Lung (tissue), 11 donors: ENCODE measurements at regions not wholly inside any gene's neighbourhood (a gene's known extent, or its start where the extent isn't known, plus 50 kb on each side); places are given as distances from the start of the nearest gene placed in this dataset.
A peak's percentile ranks its signal among the peaks of the same experiment; 100 is the strongest.

ENCODE experiments used
- ATAC-seq: fragments of 200-7000 bp; cut with Tn5 transposase; one replicate; pipeline ENCODE4 v1.9.1; 2020; ENCODE audit warnings: moderate number of reproducible peaks; ENCODE audit not compliant: insufficient read depth, low FRiP score
- DNase-seq, 3 donors: peaks; one replicate each; pipeline ENCODE4 v3.0.0-alpha.2; 2013 to 2017
- H3K27ac ChIP-seq, 2 donors: one replicate each; pipeline ENCODE4 v1.5.1; 2013; ENCODE audit warnings: mild to moderate bottlenecking in 2 of 2, moderate library complexity in 2 of 2, control low read depth in 1 of 2, inconsistent platforms in 1 of 2, low read depth in 1 of 2, low read length in 1 of 2
- H3K27me3 ChIP-seq, 3 donors: one replicate each; pipeline ENCODE4 v1.5.1; 2013; ENCODE audit warnings: low read length in 2 of 3; ENCODE audit not compliant: control insufficient read depth in 3 of 3, insufficient read depth in 3 of 3
- H3K36me3 ChIP-seq, 4 donors: one replicate each; pipeline ENCODE4 v1.5.1; 2013; ENCODE audit warnings: low read length in 4 of 4, mild to moderate bottlenecking in 1 of 4, moderate library complexity in 1 of 4; ENCODE audit not compliant: control insufficient read depth in 4 of 4, insufficient read depth in 4 of 4
- H3K4me1 ChIP-seq, 5 donors: one replicate each; pipeline ENCODE4 v1.5.1; 2013; ENCODE audit warnings: low read length in 5 of 5, mild to moderate bottlenecking in 2 of 5, moderate library complexity in 1 of 5; ENCODE audit not compliant: control insufficient read depth in 5 of 5, insufficient read depth in 5 of 5
- H3K4me3 ChIP-seq: one replicate; pipeline ENCODE4 v1.5.1; 2013; ENCODE audit warnings: mild to moderate bottlenecking, control low read depth, moderate library complexity
- H3K9ac ChIP-seq, 2 donors: one replicate each; pipeline ENCODE4 v1.5.1; 2013; ENCODE audit warnings: low read length in 2 of 2, control low read depth in 1 of 2; ENCODE audit not compliant: insufficient read depth in 1 of 2
- H3K9me3 ChIP-seq, 4 donors: one replicate each; pipeline ENCODE4 v1.5.1; 2013; ENCODE audit warnings: low read length in 3 of 4, mild to moderate bottlenecking in 1 of 4, moderate library complexity in 1 of 4; ENCODE audit not compliant: control insufficient read depth in 4 of 4, insufficient read depth in 3 of 4
- WGBS, 2 donors: extraction: QIAGEN DNeasy Blood & Tissue Kit; methylation state at CpG; one replicate each; pipeline ENCODE4 v1.1.7; 2013; 5-methylcytosine and 5-hydroxymethylcytosine counted together
- TF ChIP-seq, protein P1 (sequence below): IDR thresholded peaks from 2 replicates; pipeline ENCODE4 v1.5.1; 2012; ENCODE audit warnings: mild to moderate bottlenecking; ENCODE audit errors: control extremely low read depth, extremely low read depth
- donor health status: control.
- donor health status: control.
- donor health status: Bipolar disorder and iron deficiency.
- donor health status: healthy.
- donor health status: DM: yes; HTN: yes; CAD: no.

DNA sequence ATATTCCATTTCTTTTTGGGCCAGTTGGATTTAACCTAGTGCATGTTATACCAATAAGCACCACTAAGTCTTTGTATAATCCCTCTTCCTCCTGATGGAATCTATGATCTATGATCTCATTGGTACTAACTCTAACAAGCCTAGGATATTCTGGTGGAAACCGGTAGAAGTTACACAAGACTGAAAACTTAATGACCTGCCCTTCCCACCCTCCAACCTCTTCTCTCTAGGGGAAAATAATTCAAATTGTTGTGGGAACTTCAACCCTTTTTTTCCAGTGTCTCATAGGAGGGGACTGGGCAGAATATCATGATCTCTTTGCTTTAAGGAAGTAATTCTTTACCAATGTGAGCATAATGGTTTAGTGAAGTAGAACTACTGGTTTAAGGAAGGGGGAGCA lies 289.5 kb upstream of the BOD1L1 start:
- H3K27me3 ChIP-seq: no peaks in the 10 kb centered on the region
- DNase-seq (no peak), ATAC-seq (no peak)
- no peak overlapping the region for H3K27ac ChIP-seq
- TF ChIP-seq, protein P1, sequence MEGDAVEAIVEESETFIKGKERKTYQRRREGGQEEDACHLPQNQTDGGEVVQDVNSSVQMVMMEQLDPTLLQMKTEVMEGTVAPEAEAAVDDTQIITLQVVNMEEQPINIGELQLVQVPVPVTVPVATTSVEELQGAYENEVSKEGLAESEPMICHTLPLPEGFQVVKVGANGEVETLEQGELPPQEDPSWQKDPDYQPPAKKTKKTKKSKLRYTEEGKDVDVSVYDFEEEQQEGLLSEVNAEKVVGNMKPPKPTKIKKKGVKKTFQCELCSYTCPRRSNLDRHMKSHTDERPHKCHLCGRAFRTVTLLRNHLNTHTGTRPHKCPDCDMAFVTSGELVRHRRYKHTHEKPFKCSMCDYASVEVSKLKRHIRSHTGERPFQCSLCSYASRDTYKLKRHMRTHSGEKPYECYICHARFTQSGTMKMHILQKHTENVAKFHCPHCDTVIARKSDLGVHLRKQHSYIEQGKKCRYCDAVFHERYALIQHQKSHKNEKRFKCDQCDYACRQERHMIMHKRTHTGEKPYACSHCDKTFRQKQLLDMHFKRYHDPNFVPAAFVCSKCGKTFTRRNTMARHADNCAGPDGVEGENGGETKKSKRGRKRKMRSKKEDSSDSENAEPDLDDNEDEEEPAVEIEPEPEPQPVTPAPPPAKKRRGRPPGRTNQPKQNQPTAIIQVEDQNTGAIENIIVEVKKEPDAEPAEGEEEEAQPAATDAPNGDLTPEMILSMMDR: no peak
- no peaks in the 10 kb centered on the region for H3K36me3 ChIP-seq
- peaks cover 0 to 4% (median 0%) of the 10 kb centered on the region in 5 donors for H3K4me1 ChIP-seq
- no peak overlapping the region for H3K4me3 ChIP-seq
- 58 to 75% methylated on average over 1 of the region's 1 CpG for WGBS, 2 donors
- H3K9ac ChIP-seq: no peak overlapping the region
- H3K9me3 ChIP-seq: no peaks in the 10 kb centered on the region

DNA sequence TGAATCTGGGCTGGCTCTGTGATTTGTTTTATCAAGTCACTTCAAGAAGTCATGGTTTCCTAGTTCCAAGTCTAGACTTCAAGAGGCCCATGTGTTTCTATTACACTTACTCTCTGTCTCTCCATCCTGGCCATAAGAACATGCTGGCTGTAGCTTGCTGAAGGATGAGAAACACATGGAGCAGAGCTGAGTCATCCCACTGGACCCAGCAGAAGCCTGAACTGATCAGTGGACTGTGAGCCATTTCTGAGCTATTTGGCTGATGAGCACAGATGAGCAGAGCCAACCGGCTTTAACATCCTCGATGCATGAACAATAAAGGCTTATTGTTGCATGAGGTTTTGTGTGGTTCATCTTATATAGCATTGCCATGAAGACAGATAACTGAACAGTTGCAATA lies 290.6 kb upstream of the BOD1L1 start:
- Histone ChIP-seq H3K36me3 (no peaks in the 10 kb centered on the region), H3K9me3 (no peaks in the 10 kb centered on the region), H3K27me3 (no peaks in the 10 kb centered on the region), H3K27ac (no peak overlapping the region), H3K4me1 (peaks cover 0 to 2% (median 0%) of the 10 kb centered on the region in 5 donors), H3K9ac (no peak overlapping the region), H3K4me3 (no peak overlapping the region)
- WGBS, 2 donors: 82 to 96% methylated on average over 2 of the region's 2 CpGs
- ATAC-seq (peak; percentile 58), DNase-seq (peak in 1 of 3 donors; percentile 37)
- TF ChIP-seq, protein P1: no peak

DNA sequence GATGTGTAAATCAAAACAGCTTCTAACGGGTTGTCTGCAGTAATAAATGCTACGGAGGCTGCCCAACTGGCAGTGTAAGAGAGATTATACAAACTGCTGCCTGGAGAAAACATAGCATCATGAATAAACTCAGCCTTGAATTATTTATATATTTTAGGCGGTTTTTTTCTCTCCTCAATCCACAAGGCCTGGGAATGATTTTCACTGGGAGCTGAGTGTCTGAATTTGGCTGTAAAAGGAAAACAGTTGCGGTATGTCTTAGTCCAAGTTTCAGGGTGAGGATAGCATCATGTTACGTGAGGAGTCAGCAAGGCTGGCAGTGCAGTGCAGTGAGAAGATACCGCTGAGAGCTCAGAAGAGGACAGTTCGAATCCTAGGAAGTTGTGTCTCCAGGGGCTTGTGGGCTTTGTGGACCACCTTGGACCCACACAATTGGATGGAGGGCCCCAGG lies 291.5 kb upstream of the BOD1L1 start:
- Histone ChIP-seq H3K4me3 (no peak overlapping the region), H3K4me1 (peaks cover 0 to 2% (median 0%) of the 10 kb centered on the region in 5 donors), H3K27ac (peak overlapping the region in 1 of 2 donors; percentile 5), H3K9ac (no peak overlapping the region), H3K27me3 (no peaks in the 10 kb centered on the region), H3K36me3 (no peaks in the 10 kb centered on the region), H3K9me3 (no peaks in the 10 kb centered on the region)
- peak in 2 of 3 donors; percentile 28 to 43 for DNase-seq
- WGBS, 2 donors: 74 to 90% methylated on average over 7 of the region's 7 CpGs
- no peak for ATAC-seq
- TF ChIP-seq, protein P1: no peak
